PC-3 (cell line): ENCODE measurements at regions not wholly inside any gene's neighbourhood (a gene's known extent, or its start where the extent isn't known, plus 50 kb on each side); places are given as distances from the start of the nearest gene placed in this dataset.

Source experiments
- ATAC-seq: fragments of 200-7000 bp; cut with Tn5 transposase; 2 replicates; pipeline ENCODE4 v1.9.1; 2020; ENCODE audit warnings: mild to moderate bottlenecking, moderate library complexity
- BruUV-seq: library from RNA; stranded (reverse); fragments of 400-500 nt; replicated peaks from 2 replicates; lab custom pipeline; 2021; lab: Mats Ljungman, UMichigan
- CTCF ChIA-PET: fragments of 300-600 bp; sonication (Branson Sonifier 250); formaldehyde crosslinking; loops from one replicate; lab custom pipeline; 2022; ENCODE audit warnings: antibody characterized with exemption; lab: Charles Lee
- POLR2A ChIA-PET: fragments of 300-600 bp; sonication (Branson Sonifier 250); formaldehyde crosslinking; loops from one replicate; lab custom pipeline; 2022; ENCODE audit warnings: antibody characterized with exemption; ENCODE audit not compliant: unreplicated experiment; lab: Charles Lee
- DNase-seq: peaks from one replicate; pipeline ENCODE4 v3.0.0-alpha.2; 2015
- H2AFZ ChIP-seq: fragments of 300-600 bp; sonication (generic); 2 replicates; pipeline ENCODE4 v1.6.0; 2016; ENCODE audit warnings: antibody characterized with exemption, low read length
- H3F3A ChIP-seq: fragments of 300-600 bp; sonication (generic); one replicate; pipeline ENCODE4 v1.6.0; 2017; ENCODE audit warnings: antibody characterized with exemption, low read length, control low read depth, mild to moderate bottlenecking; ENCODE audit not compliant: unreplicated experiment
- H3K27ac ChIP-seq: fragments of 300-600 bp; sonication (generic); 2 replicates; pipeline ENCODE4 v1.5.1; 2016; ENCODE audit warnings: mild to moderate bottlenecking, low read length
- H3K27me3 ChIP-seq: fragments of 300-600 bp; sonication (generic); 2 replicates; pipeline ENCODE4 v1.6.1; 2016; ENCODE audit warnings: low read length, mixed read lengths
- H3K36me3 ChIP-seq: fragments of 300-600 bp; sonication (generic); 2 replicates; pipeline ENCODE4 v1.6.1; 2016; ENCODE audit warnings: low read depth, mixed run types, low read length, mixed read lengths
- H3K4me1 ChIP-seq: fragments of 300-600 bp; sonication (generic); 2 replicates; pipeline ENCODE4 v1.5.1; 2016; ENCODE audit warnings: low read length; ENCODE audit not compliant: insufficient read depth
- H3K4me2 ChIP-seq: fragments of 300-600 bp; sonication (generic); 2 replicates; pipeline ENCODE4 v1.6.0; 2016; ENCODE audit warnings: low read length
- H3K4me3 ChIP-seq: fragments of 300-600 bp; sonication (generic); 2 replicates; pipeline ENCODE4 v1.5.1; 2016; ENCODE audit warnings: mild to moderate bottlenecking, low read length, mixed read lengths
- H3K79me2 ChIP-seq: fragments of 300-600 bp; sonication (generic); 2 replicates; pipeline ENCODE4 v1.6.1; 2017; ENCODE audit warnings: low read length, mixed read lengths
- H3K9ac ChIP-seq: fragments of 300-600 bp; sonication (generic); 2 replicates; pipeline ENCODE4 v1.6.0; 2016; ENCODE audit warnings: mild to moderate bottlenecking, low read length
- H3K9me2 ChIP-seq: fragments of 300-600 bp; sonication (generic); replicated peaks from 2 replicates; pipeline ENCODE4 v1.6.1; 2016; ENCODE audit warnings: mixed run types, low read length, mixed read lengths
- H3K9me3 ChIP-seq: fragments of 300-600 bp; sonication (generic); 2 replicates; pipeline ENCODE4 v1.6.1; 2016; ENCODE audit warnings: low read length, mixed read lengths
- H4K20me1 ChIP-seq: fragments of 300-600 bp; sonication (generic); 2 replicates; pipeline ENCODE4 v1.6.1; 2016; ENCODE audit warnings: low read length, mixed read lengths
- EZH2 ChIP-seq: fragments of 300-600 bp; sonication (generic); IDR thresholded peaks from one replicate; pipeline ENCODE4 v1.6.1; 2017; ENCODE audit warnings: antibody characterized with exemption, mild to moderate bottlenecking, low read length; ENCODE audit not compliant: unreplicated experiment
- EZH2phosphoT487 ChIP-seq: fragments of 300-600 bp; sonication (generic); IDR thresholded peaks from 2 replicates; pipeline ENCODE4 v1.6.1; 2018; ENCODE audit warnings: mild to moderate bottlenecking, antibody characterized with exemption, low read length, borderline replicate concordance
- intact Hi-C: fragments of 100-400 bp; cut with micrococcal nuclease; formaldehyde crosslinking; loops from 2 replicates; pipeline ENCODE4 v1.9.0; 2023
- TF ChIP-seq, protein P1 (sequence below): fragments of 300-600 bp; sonication (generic); conservative IDR thresholded peaks from 2 replicates; pipeline ENCODE4 v1.5.1; 2017; ENCODE audit warnings: antibody characterized with exemption, low read depth, mild to moderate bottlenecking, low read length

DNA sequence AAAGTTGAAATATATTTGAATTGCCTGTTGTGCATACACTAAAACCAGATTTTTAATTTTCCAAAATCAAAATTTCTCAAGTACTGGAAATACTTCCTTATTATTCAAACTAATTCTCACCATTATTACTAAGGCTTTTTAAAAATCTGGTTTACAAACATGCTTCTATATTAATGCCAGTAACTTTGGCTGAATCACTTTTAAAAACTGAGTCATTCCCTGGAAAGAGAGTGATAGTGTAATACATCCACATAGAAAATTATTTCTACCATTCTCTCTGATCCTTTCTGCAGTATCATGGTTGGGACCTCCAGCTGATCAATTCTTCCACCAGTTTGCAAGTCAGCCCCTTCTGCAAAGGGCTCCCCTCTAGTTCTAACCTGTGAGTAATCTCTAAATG is 165.3 kb upstream of the FAM241A start:
- TF ChIP-seq, protein P1, sequence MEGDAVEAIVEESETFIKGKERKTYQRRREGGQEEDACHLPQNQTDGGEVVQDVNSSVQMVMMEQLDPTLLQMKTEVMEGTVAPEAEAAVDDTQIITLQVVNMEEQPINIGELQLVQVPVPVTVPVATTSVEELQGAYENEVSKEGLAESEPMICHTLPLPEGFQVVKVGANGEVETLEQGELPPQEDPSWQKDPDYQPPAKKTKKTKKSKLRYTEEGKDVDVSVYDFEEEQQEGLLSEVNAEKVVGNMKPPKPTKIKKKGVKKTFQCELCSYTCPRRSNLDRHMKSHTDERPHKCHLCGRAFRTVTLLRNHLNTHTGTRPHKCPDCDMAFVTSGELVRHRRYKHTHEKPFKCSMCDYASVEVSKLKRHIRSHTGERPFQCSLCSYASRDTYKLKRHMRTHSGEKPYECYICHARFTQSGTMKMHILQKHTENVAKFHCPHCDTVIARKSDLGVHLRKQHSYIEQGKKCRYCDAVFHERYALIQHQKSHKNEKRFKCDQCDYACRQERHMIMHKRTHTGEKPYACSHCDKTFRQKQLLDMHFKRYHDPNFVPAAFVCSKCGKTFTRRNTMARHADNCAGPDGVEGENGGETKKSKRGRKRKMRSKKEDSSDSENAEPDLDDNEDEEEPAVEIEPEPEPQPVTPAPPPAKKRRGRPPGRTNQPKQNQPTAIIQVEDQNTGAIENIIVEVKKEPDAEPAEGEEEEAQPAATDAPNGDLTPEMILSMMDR = no peak
- no peak for TF ChIP-seq EZH2phosphoT487
- no peak for TF ChIP-seq EZH2
- H3K79me2 ChIP-seq = no peaks in the 10 kb centered on the region
- H3K4me1 ChIP-seq = no peaks in the 10 kb centered on the region
- H3K36me3 ChIP-seq = no peaks in the 10 kb centered on the region
- H3K9ac ChIP-seq = no peak overlapping the region
- H3F3A ChIP-seq = no peaks in the 10 kb centered on the region
- no peaks in the 10 kb centered on the region for H4K20me1 ChIP-seq
- ATAC-seq (no peak), DNase-seq (peak; percentile 8)
- H3K27ac ChIP-seq = no peak overlapping the region
- intact Hi-C loops = no loop called here
- H3K4me2 ChIP-seq = no peak overlapping the region
- H3K4me3 ChIP-seq = no peak overlapping the region
- H2AFZ ChIP-seq = no peak overlapping the region
- H3K9me3 ChIP-seq = no peaks in the 10 kb centered on the region
- BruUV-seq = no TSS peak
- H3K9me2 ChIP-seq = no peaks in the 10 kb centered on the region
- ChIA-PET POLR2A (no interaction called here), CTCF (no interaction called here)
- peaks cover 24% of the 10 kb centered on the region for H3K27me3 ChIP-seq

DNA sequence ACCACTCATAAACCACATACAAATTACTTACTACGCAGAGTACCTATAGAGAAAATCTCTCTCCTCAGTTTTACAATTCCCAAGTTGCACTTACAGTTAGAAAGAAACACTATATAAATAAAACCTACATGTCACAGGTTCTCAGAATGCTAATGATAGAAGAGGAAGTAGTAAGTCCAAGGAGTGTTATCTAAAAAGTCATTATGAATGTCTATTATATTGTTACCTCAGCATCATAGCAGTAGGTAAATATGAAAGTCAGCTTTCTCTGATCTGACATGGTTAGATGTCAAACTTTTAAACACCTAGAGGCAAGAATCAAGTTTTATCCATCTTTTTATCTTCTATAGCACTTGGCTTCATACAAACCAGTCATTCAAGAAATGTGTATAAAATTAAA is 163.2 kb upstream of the FAM241A start:
- ChIA-PET CTCF (no interaction called here), POLR2A (no interaction called here)
- H3K4me1 ChIP-seq = no peaks in the 10 kb centered on the region
- intact Hi-C loops = no loop called here
- H3K79me2 ChIP-seq = no peaks in the 10 kb centered on the region
- no peak overlapping the region for H3K27ac ChIP-seq
- H3K36me3 ChIP-seq = no peaks in the 10 kb centered on the region
- BruUV-seq = no TSS peak
- no peaks in the 10 kb centered on the region for H3K9me3 ChIP-seq
- ATAC-seq = no peak
- H3K9ac ChIP-seq = no peak overlapping the region
- TF ChIP-seq EZH2 (no peak), EZH2phosphoT487 (no peak)
- TF ChIP-seq, protein P1 = no peak
- no peaks in the 10 kb centered on the region for H4K20me1 ChIP-seq
- H3F3A ChIP-seq = no peaks in the 10 kb centered on the region
- peaks cover 45% of the 10 kb centered on the region for H3K27me3 ChIP-seq
- no peak overlapping the region for H3K4me2 ChIP-seq
- no peak overlapping the region for H3K4me3 ChIP-seq
- H3K9me2 ChIP-seq = no peaks in the 10 kb centered on the region
- DNase-seq = no peak
- H2AFZ ChIP-seq = no peak overlapping the region

DNA sequence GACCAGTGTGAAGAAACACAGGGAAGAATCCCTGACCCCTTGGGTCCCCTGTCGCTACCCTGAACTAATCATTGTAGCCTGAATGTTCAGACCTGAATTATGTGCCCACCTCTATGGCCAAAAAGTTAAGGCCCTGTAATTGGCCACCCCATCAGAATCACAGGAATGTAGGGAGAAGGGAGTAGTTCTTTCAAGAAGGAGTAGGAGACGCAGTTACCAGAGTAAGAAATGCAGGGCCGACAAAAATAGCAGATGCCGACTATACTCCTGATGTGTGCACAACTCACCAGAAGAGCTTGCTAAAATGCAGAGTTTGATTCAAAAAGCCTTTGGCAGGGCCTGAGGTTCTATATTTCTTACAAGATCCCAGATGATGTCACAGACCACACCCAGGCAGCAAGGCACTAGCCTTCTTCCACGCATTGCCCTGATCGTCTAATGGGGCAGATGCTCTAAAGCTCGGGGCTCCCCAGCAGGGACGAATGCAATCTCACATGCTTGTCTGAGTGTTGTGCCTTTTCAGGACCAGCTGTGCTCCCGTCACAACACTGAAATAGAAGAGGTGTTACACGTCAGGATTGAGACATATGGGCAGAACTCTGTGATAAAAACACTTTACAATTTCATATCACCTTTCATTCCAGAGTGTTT is 161.0 kb upstream of the FAM241A start:
- ChIA-PET CTCF (no interaction called here), POLR2A (no interaction called here)
- no peak overlapping the region for H3K4me2 ChIP-seq
- no peaks in the 10 kb centered on the region for H3K9me2 ChIP-seq
- no peak for ATAC-seq
- no peaks in the 10 kb centered on the region for H3F3A ChIP-seq
- intact Hi-C loops = no loop called here
- BruUV-seq = no TSS peak
- no peaks in the 10 kb centered on the region for H3K36me3 ChIP-seq
- H3K9ac ChIP-seq = no peak overlapping the region
- H3K79me2 ChIP-seq = no peaks in the 10 kb centered on the region
- H4K20me1 ChIP-seq = no peaks in the 10 kb centered on the region
- H3K27ac ChIP-seq = no peak overlapping the region
- no peaks in the 10 kb centered on the region for H3K4me1 ChIP-seq
- TF ChIP-seq EZH2 = no peak
- TF ChIP-seq EZH2phosphoT487 = no peak
- TF ChIP-seq, protein P1 = no peak
- no peak overlapping the region for H3K4me3 ChIP-seq
- no peak overlapping the region for H2AFZ ChIP-seq
- no peaks in the 10 kb centered on the region for H3K9me3 ChIP-seq
- H3K27me3 ChIP-seq = peaks cover 52% of the 10 kb centered on the region
- no peak for DNase-seq
